ENCODE measurements at regions not wholly inside any gene's neighbourhood (a gene's known extent, or its start where the extent isn't known, plus 50 kb on each side); places are given as distances from the start of the nearest gene placed in this dataset.
A peak's percentile ranks its signal among the peaks of the same experiment; 100 is the strongest.

- TF ChIP-seq SIN3A (conservative IDR thresholded peaks at IDR 0.05 in 1 of 2, IDR thresholded peaks at IDR 0.05 in 1 of 2; ENCODE audit: low read depth in 1 of 2, low read length in 2 of 2) (no peak), BCL11A (IDR thresholded peaks at IDR 0.05; ENCODE audit: low read depth in 2 of 2, low read length in 2 of 2) (no peak), JUND (IDR thresholded peaks at IDR 0.05; ENCODE audit: low read length) (peak; percentile 60; the same call in 1 of the 2 replicates), CHD1 (IDR thresholded peaks at IDR 0.05; ENCODE audit: low read depth, low read length) (no peak), POU5F1 (IDR thresholded peaks at IDR 0.05; ENCODE audit: low read depth, low read length) (no peak), TEAD4 (IDR thresholded peaks at IDR 0.05; ENCODE audit: low read depth, low read length) (0 out of 2 replicates have a peak, but pooled peaks have one; percentile 34), TCF12 (IDR thresholded peaks at IDR 0.05; ENCODE audit: low read depth, low read length) (no peak), HDAC6 (IDR thresholded peaks at IDR 0.05; ENCODE audit: low read depth, low read length) (no peak), GABPA (IDR thresholded peaks at IDR 0.05; ENCODE audit: borderline replicate concordance, insufficient read depth, low read length) (no peak), TAF1 (IDR thresholded peaks at IDR 0.05; ENCODE audit: low read depth, low read length) (no peak), RXRA (IDR thresholded peaks at IDR 0.05; ENCODE audit: insufficient read depth, low read depth, low read length) (no peak), YY1 (IDR thresholded peaks at IDR 0.05; ENCODE audit: low read depth, low read length) (no peak), SAP30 (IDR thresholded peaks at IDR 0.05; ENCODE audit: insufficient read depth, insufficient replicate concordance, low read length) (no peak)
- TF ChIP-seq, protein P1, sequence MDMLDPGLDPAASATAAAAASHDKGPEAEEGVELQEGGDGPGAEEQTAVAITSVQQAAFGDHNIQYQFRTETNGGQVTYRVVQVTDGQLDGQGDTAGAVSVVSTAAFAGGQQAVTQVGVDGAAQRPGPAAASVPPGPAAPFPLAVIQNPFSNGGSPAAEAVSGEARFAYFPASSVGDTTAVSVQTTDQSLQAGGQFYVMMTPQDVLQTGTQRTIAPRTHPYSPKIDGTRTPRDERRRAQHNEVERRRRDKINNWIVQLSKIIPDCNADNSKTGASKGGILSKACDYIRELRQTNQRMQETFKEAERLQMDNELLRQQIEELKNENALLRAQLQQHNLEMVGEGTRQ (IDR thresholded peaks at IDR 0.05; ENCODE audit: low read length), result no peak
Measured at GRCh38 chr13:69565334-69565733, 542.3 kb upstream of the ATXN8OS start (continued).

Measured in H1 (cell line).